ENCODE measurements at regions not wholly inside any gene's neighbourhood (a gene's known extent, or its start where the extent isn't known, plus 50 kb on each side); places are given as distances from the start of the nearest gene placed in this dataset.

DNA sequence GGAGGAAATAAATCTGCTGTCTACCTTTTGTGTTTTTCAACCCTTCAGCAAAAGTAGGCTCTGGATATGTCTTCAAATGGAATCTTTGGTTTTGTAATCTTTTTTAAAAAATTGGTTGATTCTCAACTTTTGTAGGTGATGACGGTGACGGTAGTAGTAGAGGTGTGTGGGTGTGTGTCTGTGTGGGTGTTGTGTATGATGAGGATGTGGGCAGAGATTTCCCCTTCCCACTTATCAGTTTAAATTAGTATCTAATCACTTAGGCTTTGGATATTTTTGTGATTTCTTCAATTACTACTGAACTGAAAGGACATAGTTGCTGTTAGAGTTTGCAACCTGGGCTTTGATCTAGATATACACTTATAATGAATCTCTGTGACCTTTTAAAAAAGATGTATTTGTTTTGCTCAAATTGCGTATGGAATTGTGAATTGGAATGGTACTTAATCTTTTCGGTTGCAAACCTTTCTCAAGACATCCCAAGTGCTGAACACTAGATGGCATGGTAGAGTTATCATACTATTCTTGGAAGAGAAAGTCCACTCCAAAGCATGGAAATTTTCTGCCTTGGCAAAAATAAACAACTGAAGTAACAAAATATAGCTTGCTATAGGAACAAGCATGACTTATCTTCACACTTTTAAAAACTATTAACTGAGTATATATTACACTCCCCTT lies 51.9 kb upstream of the A1CF start (continued):
- TF ChIP-seq CTBP2 (IDR thresholded peaks at IDR 0.05; ENCODE audit: borderline replicate concordance, insufficient read depth, insufficient read length, low read length) (no peak), FOSL1 (IDR thresholded peaks at IDR 0.05; ENCODE audit: insufficient read depth, low read depth, low read length) (no peak), BRCA1 (IDR thresholded peaks at IDR 0.05; ENCODE audit: low read depth, low read length) (no peak), SRF (IDR thresholded peaks at IDR 0.05; ENCODE audit: low read depth, low read length) (no peak)
- TF ChIP-seq, protein P1, sequence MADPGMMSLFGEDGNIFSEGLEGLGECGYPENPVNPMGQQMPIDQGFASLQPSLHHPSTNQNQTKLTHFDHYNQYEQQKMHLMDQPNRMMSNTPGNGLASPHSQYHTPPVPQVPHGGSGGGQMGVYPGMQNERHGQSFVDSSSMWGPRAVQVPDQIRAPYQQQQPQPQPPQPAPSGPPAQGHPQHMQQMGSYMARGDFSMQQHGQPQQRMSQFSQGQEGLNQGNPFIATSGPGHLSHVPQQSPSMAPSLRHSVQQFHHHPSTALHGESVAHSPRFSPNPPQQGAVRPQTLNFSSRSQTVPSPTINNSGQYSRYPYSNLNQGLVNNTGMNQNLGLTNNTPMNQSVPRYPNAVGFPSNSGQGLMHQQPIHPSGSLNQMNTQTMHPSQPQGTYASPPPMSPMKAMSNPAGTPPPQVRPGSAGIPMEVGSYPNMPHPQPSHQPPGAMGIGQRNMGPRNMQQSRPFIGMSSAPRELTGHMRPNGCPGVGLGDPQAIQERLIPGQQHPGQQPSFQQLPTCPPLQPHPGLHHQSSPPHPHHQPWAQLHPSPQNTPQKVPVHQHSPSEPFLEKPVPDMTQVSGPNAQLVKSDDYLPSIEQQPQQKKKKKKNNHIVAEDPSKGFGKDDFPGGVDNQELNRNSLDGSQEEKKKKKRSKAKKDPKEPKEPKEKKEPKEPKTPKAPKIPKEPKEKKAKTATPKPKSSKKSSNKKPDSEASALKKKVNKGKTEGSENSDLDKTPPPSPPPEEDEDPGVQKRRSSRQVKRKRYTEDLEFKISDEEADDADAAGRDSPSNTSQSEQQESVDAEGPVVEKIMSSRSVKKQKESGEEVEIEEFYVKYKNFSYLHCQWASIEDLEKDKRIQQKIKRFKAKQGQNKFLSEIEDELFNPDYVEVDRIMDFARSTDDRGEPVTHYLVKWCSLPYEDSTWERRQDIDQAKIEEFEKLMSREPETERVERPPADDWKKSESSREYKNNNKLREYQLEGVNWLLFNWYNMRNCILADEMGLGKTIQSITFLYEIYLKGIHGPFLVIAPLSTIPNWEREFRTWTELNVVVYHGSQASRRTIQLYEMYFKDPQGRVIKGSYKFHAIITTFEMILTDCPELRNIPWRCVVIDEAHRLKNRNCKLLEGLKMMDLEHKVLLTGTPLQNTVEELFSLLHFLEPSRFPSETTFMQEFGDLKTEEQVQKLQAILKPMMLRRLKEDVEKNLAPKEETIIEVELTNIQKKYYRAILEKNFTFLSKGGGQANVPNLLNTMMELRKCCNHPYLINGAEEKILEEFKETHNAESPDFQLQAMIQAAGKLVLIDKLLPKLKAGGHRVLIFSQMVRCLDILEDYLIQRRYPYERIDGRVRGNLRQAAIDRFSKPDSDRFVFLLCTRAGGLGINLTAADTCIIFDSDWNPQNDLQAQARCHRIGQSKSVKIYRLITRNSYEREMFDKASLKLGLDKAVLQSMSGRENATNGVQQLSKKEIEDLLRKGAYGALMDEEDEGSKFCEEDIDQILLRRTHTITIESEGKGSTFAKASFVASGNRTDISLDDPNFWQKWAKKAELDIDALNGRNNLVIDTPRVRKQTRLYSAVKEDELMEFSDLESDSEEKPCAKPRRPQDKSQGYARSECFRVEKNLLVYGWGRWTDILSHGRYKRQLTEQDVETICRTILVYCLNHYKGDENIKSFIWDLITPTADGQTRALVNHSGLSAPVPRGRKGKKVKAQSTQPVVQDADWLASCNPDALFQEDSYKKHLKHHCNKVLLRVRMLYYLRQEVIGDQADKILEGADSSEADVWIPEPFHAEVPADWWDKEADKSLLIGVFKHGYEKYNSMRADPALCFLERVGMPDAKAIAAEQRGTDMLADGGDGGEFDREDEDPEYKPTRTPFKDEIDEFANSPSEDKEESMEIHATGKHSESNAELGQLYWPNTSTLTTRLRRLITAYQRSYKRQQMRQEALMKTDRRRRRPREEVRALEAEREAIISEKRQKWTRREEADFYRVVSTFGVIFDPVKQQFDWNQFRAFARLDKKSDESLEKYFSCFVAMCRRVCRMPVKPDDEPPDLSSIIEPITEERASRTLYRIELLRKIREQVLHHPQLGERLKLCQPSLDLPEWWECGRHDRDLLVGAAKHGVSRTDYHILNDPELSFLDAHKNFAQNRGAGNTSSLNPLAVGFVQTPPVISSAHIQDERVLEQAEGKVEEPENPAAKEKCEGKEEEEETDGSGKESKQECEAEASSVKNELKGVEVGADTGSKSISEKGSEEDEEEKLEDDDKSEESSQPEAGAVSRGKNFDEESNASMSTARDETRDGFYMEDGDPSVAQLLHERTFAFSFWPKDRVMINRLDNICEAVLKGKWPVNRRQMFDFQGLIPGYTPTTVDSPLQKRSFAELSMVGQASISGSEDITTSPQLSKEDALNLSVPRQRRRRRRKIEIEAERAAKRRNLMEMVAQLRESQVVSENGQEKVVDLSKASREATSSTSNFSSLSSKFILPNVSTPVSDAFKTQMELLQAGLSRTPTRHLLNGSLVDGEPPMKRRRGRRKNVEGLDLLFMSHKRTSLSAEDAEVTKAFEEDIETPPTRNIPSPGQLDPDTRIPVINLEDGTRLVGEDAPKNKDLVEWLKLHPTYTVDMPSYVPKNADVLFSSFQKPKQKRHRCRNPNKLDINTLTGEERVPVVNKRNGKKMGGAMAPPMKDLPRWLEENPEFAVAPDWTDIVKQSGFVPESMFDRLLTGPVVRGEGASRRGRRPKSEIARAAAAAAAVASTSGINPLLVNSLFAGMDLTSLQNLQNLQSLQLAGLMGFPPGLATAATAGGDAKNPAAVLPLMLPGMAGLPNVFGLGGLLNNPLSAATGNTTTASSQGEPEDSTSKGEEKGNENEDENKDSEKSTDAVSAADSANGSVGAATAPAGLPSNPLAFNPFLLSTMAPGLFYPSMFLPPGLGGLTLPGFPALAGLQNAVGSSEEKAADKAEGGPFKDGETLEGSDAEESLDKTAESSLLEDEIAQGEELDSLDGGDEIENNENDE (IDR thresholded peaks at IDR 0.05; ENCODE audit: insufficient replicate concordance, low read length): no peak

Data from H1 (cell line).